ENCODE measurements at regions not wholly inside any gene's neighbourhood (a gene's known extent, or its start where the extent isn't known, plus 50 kb on each side); places are given as distances from the start of the nearest gene placed in this dataset.
"Not testable (repeated sequence)": the region's sequence is repeated elsewhere in the genome, so short reads cannot be mapped to it uniquely, and the experiment has no call there.

DNA sequence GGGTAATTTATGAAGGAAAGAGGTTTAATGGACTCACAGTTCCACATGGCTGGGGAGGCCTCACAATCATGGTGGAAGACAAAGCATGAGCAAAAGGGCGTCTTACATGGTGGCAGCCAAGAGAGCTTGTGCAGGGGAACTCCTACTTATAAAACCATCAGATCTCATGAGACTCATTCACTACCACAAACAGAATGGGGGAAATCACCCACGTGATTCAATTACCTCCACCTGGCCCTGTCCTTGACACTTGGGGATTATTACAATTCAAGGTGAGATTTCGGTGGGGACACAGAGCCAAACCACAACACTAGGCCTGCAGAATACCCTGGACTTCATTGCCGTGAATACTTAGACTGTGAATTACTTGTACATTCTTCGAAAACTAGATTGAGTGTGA is 431.7 kb upstream of the TENM3 start:
- TF ChIP-seq CTCF (IDR thresholded peaks at IDR 0.05 in 2 of 3, conservative IDR thresholded peaks at IDR 0.05 in 1 of 3; ENCODE audit: borderline replicate concordance in 1 of 3, insufficient read depth in 1 of 3, low read depth in 2 of 3, low read length in 2 of 3); CEBPB (IDR thresholded peaks at IDR 0.05; ENCODE audit: low read depth); POLR2AphosphoS5 (IDR thresholded peaks at IDR 0.05; ENCODE audit: low read depth, low read length); EGR1 (IDR thresholded peaks at IDR 0.05; ENCODE audit: low read depth); POLR2A (IDR thresholded peaks at IDR 0.05; ENCODE audit: borderline replicate concordance, extremely low read depth, insufficient read depth, insufficient read length); EZH2phosphoT487 (IDR thresholded peaks at IDR 0.05; ENCODE audit: borderline replicate concordance); RAD21 (IDR thresholded peaks at IDR 0.05; ENCODE audit: low read depth); EZH2 (IDR thresholded peaks at IDR 0.05); TCF7L2 (IDR thresholded peaks at IDR 0.05; ENCODE audit: borderline replicate concordance, extremely low read depth, insufficient read depth, insufficient read length); ZFX (IDR thresholded peaks at IDR 0.05); SP1 (IDR thresholded peaks at IDR 0.05; ENCODE audit: low read depth): not testable (repeated sequence)
- TF ChIP-seq, protein P1, sequence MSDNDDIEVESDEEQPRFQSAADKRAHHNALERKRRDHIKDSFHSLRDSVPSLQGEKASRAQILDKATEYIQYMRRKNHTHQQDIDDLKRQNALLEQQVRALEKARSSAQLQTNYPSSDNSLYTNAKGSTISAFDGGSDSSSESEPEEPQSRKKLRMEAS (IDR thresholded peaks at IDR 0.05), result not testable (repeated sequence)

All from HCT116 (cell line).